ENCODE measurements at regions not wholly inside any gene's neighbourhood (a gene's known extent, or its start where the extent isn't known, plus 50 kb on each side); places are given as distances from the start of the nearest gene placed in this dataset.

DNA sequence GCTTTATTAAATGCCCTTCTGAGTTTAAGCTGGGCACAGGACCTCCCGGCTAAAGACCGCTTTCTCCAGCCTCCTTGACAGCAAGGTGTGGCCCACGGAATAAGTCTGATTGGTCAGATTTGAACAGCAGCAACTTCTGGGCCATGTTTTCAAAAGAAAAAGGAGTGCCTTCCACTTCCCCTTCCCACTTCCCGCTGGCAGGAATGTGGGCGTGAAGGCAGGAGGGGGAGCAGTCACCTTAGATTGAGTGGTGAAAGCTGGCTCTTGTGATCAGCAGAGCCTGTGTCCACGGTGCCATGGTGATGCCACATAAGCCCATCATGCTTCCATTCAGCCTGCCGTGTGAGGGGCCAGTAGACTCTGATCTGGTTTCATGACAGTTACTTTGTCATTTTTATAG, 136.6 kb upstream of the GLI2 start:
- H3K4me3 ChIP-seq (ENCODE audit: low read depth in 1 of 5, low read length in 5 of 5) = no peak overlapping the region
- no peak overlapping the region for H3K27ac ChIP-seq (ENCODE audit: low read depth, low read length)
- H3K27me3 ChIP-seq (ENCODE audit: control insufficient read depth in 5 of 5, insufficient read depth in 4 of 5, low read length in 5 of 5) = no peaks in the 10 kb centered on the region
- H3K9ac ChIP-seq (ENCODE audit: low read length in 5 of 5) = peak overlapping the region in 1 of 5 donors; percentile 24
- peaks cover 15 to 73% (median 59%) of the 10 kb centered on the region in 5 donors for H3K4me1 ChIP-seq (ENCODE audit: control insufficient read depth in 5 of 5, insufficient read depth in 5 of 5, low read length in 5 of 5)
- H3K36me3 ChIP-seq (ENCODE audit: control insufficient read depth in 5 of 5, insufficient read depth in 5 of 5, low read length in 5 of 5) = no peaks in the 10 kb centered on the region
- no peaks in the 10 kb centered on the region for H3K9me3 ChIP-seq (ENCODE audit: control insufficient read depth in 5 of 5, low read length in 5 of 5)

DNA sequence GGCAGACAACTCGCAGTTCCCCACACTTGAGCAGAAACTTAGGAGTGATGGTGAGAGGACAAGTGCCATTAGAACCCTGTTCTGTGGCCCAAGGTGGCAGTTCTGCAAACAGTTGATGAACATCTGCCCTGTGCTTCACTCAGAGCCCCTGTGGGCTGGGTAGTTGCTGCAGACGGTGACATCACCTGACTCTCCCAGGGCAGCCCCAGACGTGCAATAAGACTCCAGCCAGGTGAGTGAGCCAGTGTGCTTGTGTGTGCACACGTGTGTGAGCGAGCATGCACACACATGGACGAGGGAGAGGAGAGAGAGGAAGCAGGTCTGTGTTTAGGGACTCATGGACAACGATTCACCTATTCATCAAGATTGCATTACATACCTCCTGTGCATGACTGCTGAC, 136.0 kb upstream of the GLI2 start:
- Histone ChIP-seq H3K9me3 (ENCODE audit: control insufficient read depth in 5 of 5, low read length in 5 of 5) (no peaks in the 10 kb centered on the region), H3K36me3 (ENCODE audit: control insufficient read depth in 5 of 5, insufficient read depth in 5 of 5, low read length in 5 of 5) (no peaks in the 10 kb centered on the region), H3K4me1 (ENCODE audit: control insufficient read depth in 5 of 5, insufficient read depth in 5 of 5, low read length in 5 of 5) (peaks cover 15 to 67% (median 58%) of the 10 kb centered on the region in 5 donors), H3K9ac (ENCODE audit: low read length in 5 of 5) (no peak overlapping the region), H3K27ac (ENCODE audit: low read depth, low read length) (no peak overlapping the region), H3K27me3 (ENCODE audit: control insufficient read depth in 5 of 5, insufficient read depth in 4 of 5, low read length in 5 of 5) (no peaks in the 10 kb centered on the region), H3K4me3 (ENCODE audit: low read depth in 1 of 5, low read length in 5 of 5) (no peak overlapping the region)

DNA sequence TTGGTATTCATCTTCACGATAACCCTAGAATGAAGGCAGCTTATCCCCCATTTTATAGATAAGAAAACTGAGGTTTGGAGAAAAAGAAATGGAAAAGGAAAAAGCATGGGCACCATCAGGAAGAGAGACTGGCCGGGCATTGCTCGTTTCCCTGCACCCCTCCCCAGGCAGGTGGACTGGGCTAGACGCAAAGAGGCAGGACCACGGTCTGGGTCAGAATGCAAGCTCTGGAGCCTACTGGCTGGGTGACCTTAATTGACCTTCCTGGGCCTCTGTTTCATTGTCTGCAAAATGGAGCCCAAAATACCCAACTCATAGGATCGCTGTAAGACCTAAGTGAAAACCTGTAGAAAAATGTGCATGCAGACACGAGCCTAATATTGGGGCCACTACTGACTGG, 135.3 kb upstream of the GLI2 start:
- Histone ChIP-seq H3K9ac (ENCODE audit: low read length in 5 of 5) (no peak overlapping the region), H3K9me3 (ENCODE audit: control insufficient read depth in 5 of 5, low read length in 5 of 5) (no peaks in the 10 kb centered on the region), H3K4me1 (ENCODE audit: control insufficient read depth in 5 of 5, insufficient read depth in 5 of 5, low read length in 5 of 5) (peaks cover 15 to 63% (median 53%) of the 10 kb centered on the region in 5 donors), H3K36me3 (ENCODE audit: control insufficient read depth in 5 of 5, insufficient read depth in 5 of 5, low read length in 5 of 5) (no peaks in the 10 kb centered on the region), H3K27me3 (ENCODE audit: control insufficient read depth in 5 of 5, insufficient read depth in 4 of 5, low read length in 5 of 5) (no peaks in the 10 kb centered on the region), H3K27ac (ENCODE audit: low read depth, low read length) (no peak overlapping the region), H3K4me3 (ENCODE audit: low read depth in 1 of 5, low read length in 5 of 5) (no peak overlapping the region)

DNA sequence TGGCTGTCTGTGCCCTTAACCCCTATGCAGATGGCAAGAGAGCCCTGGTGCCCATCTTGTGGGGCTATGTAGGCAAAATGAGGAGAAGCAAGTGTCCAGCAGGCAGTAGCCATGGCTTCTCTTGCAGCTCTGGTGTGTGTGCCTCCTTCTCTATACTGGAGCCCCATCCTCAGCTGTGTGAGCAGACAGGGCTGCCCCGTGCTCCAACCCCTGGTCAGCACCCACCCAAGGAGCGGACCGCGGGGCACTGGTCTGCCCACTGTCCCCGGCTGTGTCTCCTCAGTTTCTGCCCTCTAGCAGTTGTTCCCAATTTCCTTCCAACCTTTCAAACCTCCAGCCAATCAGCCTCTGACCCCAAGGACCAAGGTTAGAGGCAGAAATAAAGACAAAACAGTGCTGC, 134.9 kb upstream of the GLI2 start:
- H3K36me3 ChIP-seq (ENCODE audit: control insufficient read depth in 5 of 5, insufficient read depth in 5 of 5, low read length in 5 of 5) = no peaks in the 10 kb centered on the region
- no peaks in the 10 kb centered on the region for H3K9me3 ChIP-seq (ENCODE audit: control insufficient read depth in 5 of 5, low read length in 5 of 5)
- H3K4me3 ChIP-seq (ENCODE audit: low read depth in 1 of 5, low read length in 5 of 5) = no peak overlapping the region
- no peak overlapping the region for H3K9ac ChIP-seq (ENCODE audit: low read length in 5 of 5)
- H3K27me3 ChIP-seq (ENCODE audit: control insufficient read depth in 5 of 5, insufficient read depth in 4 of 5, low read length in 5 of 5) = no peaks in the 10 kb centered on the region
- H3K4me1 ChIP-seq (ENCODE audit: control insufficient read depth in 5 of 5, insufficient read depth in 5 of 5, low read length in 5 of 5) = peaks cover 13 to 63% (median 48%) of the 10 kb centered on the region in 5 donors
- no peak overlapping the region for H3K27ac ChIP-seq (ENCODE audit: low read depth, low read length)

DNA sequence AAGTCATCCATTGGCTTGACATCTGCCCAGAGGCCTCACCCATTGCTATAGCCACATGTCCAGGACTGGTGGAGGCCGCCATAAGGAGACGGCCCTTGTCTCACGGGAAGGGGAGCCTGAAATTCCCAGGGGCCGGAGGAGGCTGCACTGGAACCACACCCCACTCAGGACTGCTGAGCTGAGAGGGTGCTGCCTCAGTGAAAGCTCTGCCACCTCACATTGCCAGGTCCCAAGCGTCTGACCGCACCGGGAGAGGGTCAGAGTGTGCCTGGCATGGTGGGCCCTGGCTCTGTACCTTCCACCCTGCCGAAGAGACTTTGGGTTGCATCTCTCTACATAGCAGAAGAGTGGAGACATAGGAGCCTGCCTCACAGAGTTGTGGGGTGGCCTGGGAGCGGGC, 134.1 kb upstream of the GLI2 start:
- no peak overlapping the region for H3K4me3 ChIP-seq (ENCODE audit: low read depth in 1 of 5, low read length in 5 of 5)
- H3K36me3 ChIP-seq (ENCODE audit: control insufficient read depth in 5 of 5, insufficient read depth in 5 of 5, low read length in 5 of 5) = no peaks in the 10 kb centered on the region
- no peak overlapping the region for H3K9ac ChIP-seq (ENCODE audit: low read length in 5 of 5)
- no peak overlapping the region for H3K27ac ChIP-seq (ENCODE audit: low read depth, low read length)
- H3K27me3 ChIP-seq (ENCODE audit: control insufficient read depth in 5 of 5, insufficient read depth in 4 of 5, low read length in 5 of 5) = no peaks in the 10 kb centered on the region
- H3K4me1 ChIP-seq (ENCODE audit: control insufficient read depth in 5 of 5, insufficient read depth in 5 of 5, low read length in 5 of 5) = peaks cover 11 to 62% (median 45%) of the 10 kb centered on the region in 5 donors
- H3K9me3 ChIP-seq (ENCODE audit: control insufficient read depth in 5 of 5, low read length in 5 of 5) = no peaks in the 10 kb centered on the region

DNA sequence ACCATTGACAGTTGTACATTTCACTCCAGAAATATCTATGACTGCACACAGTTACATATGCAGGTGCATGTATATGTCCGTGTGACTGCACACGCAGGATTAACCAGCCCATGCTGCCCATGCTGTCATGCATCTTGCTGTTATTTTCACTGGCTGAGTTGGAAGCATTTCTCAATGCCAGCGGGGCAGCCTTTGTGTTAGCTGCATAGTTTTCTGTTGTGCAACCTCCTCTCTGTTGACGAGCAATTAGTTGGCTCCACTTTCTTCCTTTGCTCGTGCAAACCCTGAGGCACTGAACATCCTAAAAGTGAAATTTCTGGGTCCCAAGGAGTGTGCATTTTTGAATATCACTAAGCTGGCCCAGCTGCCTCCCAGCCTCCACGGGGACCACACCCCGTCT, 133.4 kb upstream of the GLI2 start:
- Histone ChIP-seq H3K27ac (ENCODE audit: low read depth, low read length) (no peak overlapping the region), H3K9ac (ENCODE audit: low read length in 5 of 5) (no peak overlapping the region), H3K4me1 (ENCODE audit: control insufficient read depth in 5 of 5, insufficient read depth in 5 of 5, low read length in 5 of 5) (peaks cover 10 to 61% (median 45%) of the 10 kb centered on the region in 5 donors), H3K4me3 (ENCODE audit: low read depth in 1 of 5, low read length in 5 of 5) (no peak overlapping the region), H3K27me3 (ENCODE audit: control insufficient read depth in 5 of 5, insufficient read depth in 4 of 5, low read length in 5 of 5) (no peaks in the 10 kb centered on the region), H3K36me3 (ENCODE audit: control insufficient read depth in 5 of 5, insufficient read depth in 5 of 5, low read length in 5 of 5) (no peaks in the 10 kb centered on the region), H3K9me3 (ENCODE audit: control insufficient read depth in 5 of 5, low read length in 5 of 5) (no peaks in the 10 kb centered on the region)

DNA sequence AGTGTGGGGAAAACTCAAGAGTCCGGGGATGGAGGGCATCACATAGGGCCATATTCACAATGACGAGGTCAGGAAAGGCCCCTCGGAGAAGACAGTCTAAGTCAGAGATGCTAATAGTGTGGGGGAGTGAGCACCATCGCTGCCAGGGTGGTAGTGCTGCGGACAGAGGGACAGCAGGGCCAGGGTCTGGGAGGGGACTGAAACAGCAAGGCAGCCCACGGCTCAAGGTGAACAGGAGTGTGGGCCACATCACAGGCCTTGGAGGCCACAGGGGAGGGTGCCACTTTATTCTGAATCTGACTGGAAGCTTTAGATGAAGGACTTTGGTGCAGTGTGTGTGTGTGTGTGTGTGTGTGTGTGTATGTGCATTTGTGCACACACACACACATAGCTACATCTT, 130.9 kb upstream of the GLI2 start:
- Histone ChIP-seq H3K27me3 (ENCODE audit: control insufficient read depth in 5 of 5, insufficient read depth in 4 of 5, low read length in 5 of 5) (no peaks in the 10 kb centered on the region), H3K27ac (ENCODE audit: low read depth, low read length) (no peak overlapping the region), H3K36me3 (ENCODE audit: control insufficient read depth in 5 of 5, insufficient read depth in 5 of 5, low read length in 5 of 5) (no peaks in the 10 kb centered on the region), H3K9me3 (ENCODE audit: control insufficient read depth in 5 of 5, low read length in 5 of 5) (no peaks in the 10 kb centered on the region), H3K9ac (ENCODE audit: low read length in 5 of 5) (no peak overlapping the region), H3K4me1 (ENCODE audit: control insufficient read depth in 5 of 5, insufficient read depth in 5 of 5, low read length in 5 of 5) (peaks cover 0 to 40% (median 25%) of the 10 kb centered on the region in 5 donors), H3K4me3 (ENCODE audit: low read depth in 1 of 5, low read length in 5 of 5) (no peak overlapping the region)

DNA sequence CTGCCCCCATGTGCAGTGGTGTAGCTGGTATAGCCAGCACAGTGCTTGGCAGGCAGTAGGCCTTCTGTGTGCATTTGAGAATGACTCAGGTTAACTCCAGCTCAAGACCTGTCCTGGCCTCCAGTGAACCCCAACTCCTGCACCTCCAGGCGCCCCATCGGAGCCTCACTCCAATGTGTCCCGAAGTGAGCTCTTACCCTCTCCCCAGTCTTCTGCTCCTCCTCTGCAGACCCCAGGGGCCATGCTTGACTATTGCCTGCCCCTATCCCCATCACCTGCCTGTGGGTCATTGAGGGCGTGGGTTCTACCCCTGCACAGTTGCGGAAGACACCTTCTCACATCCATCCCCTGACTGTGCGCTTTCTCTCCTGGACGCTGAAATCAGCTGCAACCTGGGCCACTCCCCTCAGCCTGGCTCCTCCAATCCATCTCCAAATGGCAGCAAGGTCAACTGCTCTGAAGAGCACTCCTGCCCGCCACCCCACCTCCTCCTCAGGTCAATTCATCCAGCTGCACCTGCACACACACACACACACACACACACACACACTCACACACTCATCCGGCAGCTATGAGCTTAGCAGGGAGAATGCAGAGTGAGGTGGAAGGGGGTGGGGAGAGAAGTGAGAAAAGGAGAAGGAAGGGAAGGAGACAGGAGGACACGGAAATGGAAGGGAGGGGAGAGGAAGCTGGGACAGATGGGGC, 130.3 kb upstream of the GLI2 start:
- Histone ChIP-seq H3K9me3 (ENCODE audit: control insufficient read depth in 5 of 5, low read length in 5 of 5) (no peaks in the 10 kb centered on the region), H3K9ac (ENCODE audit: low read length in 5 of 5) (no peak overlapping the region), H3K4me1 (ENCODE audit: control insufficient read depth in 5 of 5, insufficient read depth in 5 of 5, low read length in 5 of 5) (peaks cover 0 to 46% (median 25%) of the 10 kb centered on the region in 5 donors), H3K27ac (ENCODE audit: low read depth, low read length) (no peak overlapping the region), H3K36me3 (ENCODE audit: control insufficient read depth in 5 of 5, insufficient read depth in 5 of 5, low read length in 5 of 5) (no peaks in the 10 kb centered on the region), H3K27me3 (ENCODE audit: control insufficient read depth in 5 of 5, insufficient read depth in 4 of 5, low read length in 5 of 5) (no peaks in the 10 kb centered on the region), H3K4me3 (ENCODE audit: low read depth in 1 of 5, low read length in 5 of 5) (no peak overlapping the region)

DNA sequence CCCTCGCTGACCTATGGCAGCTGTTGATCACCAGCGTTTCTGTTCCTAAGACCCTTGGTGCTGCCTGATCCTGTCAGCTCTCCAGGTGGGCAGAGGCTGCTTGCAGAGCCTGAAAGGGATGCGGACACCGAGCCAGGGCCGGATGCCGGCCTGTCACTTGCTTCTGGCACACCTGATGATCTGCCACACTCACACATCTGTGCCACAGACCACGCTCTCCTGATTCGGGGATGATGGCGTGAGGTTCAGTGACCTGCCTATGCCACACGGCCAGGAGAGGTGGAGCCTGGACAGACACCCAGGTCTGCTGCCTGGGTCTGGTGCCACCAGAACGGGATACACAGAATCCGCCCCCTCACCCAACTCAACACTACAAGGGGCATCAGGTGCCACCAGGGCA, 129.4 kb upstream of the GLI2 start:
- Histone ChIP-seq H3K4me1 (ENCODE audit: control insufficient read depth in 5 of 5, insufficient read depth in 5 of 5, low read length in 5 of 5) (peaks cover 0 to 50% (median 30%) of the 10 kb centered on the region in 5 donors), H3K9me3 (ENCODE audit: control insufficient read depth in 5 of 5, low read length in 5 of 5) (no peaks in the 10 kb centered on the region), H3K27me3 (ENCODE audit: control insufficient read depth in 5 of 5, insufficient read depth in 4 of 5, low read length in 5 of 5) (no peaks in the 10 kb centered on the region), H3K4me3 (ENCODE audit: low read depth in 1 of 5, low read length in 5 of 5) (no peak overlapping the region), H3K9ac (ENCODE audit: low read length in 5 of 5) (no peak overlapping the region), H3K36me3 (ENCODE audit: control insufficient read depth in 5 of 5, insufficient read depth in 5 of 5, low read length in 5 of 5) (no peaks in the 10 kb centered on the region), H3K27ac (ENCODE audit: low read depth, low read length) (no peak overlapping the region)

DNA sequence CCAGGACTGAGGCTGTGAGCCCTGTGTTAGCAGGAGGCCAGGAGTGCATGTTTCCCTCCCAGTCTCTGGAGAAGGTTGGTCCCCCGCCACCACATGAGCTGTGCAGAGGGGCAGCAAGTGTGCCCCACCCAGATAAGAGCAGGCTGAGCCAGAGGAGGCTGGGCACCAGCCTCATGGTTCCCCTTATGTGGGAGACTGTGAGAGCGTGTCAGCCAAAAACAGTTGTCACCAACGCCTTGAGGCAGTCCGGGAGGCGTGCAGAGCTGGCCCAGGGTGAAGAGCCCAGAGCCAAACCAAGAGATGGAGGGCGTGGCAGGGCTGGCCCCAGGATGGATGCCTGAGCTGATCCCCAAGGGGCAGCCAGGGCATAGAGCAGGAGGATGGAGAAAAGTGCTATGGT, 128.7 kb upstream of the GLI2 start:
- H3K4me1 ChIP-seq (ENCODE audit: control insufficient read depth in 5 of 5, insufficient read depth in 5 of 5, low read length in 5 of 5) = peaks cover 0 to 57% (median 34%) of the 10 kb centered on the region in 5 donors
- no peak overlapping the region for H3K27ac ChIP-seq (ENCODE audit: low read depth, low read length)
- H3K4me3 ChIP-seq (ENCODE audit: low read depth in 1 of 5, low read length in 5 of 5) = no peak overlapping the region
- no peaks in the 10 kb centered on the region for H3K9me3 ChIP-seq (ENCODE audit: control insufficient read depth in 5 of 5, low read length in 5 of 5)
- no peaks in the 10 kb centered on the region for H3K36me3 ChIP-seq (ENCODE audit: control insufficient read depth in 5 of 5, insufficient read depth in 5 of 5, low read length in 5 of 5)
- H3K9ac ChIP-seq (ENCODE audit: low read length in 5 of 5) = no peak overlapping the region
- H3K27me3 ChIP-seq (ENCODE audit: control insufficient read depth in 5 of 5, insufficient read depth in 4 of 5, low read length in 5 of 5) = no peaks in the 10 kb centered on the region

All from subcutaneous abdominal adipose tissue (tissue), 5 donors.